ENCODE measurements at regions not wholly inside any gene's neighbourhood (a gene's known extent, or its start where the extent isn't known, plus 50 kb on each side); places are given as distances from the start of the nearest gene placed in this dataset.

- intact Hi-C loops (cut with micrococcal nuclease), result no loop called here
These were observed 345.0 kb downstream of the UQCRFS1 start for GRCh38 chr19:28867978-28868377.

More at GRCh38 chr19:28867978-28868377, 345.0 kb downstream of the UQCRFS1 start:
- Histone ChIP-seq H3K9me3 (replicated peaks; ENCODE audit: control insufficient read depth, insufficient read depth, low read length) (no peaks in the 10 kb centered on the region), H3K9me1 (replicated peaks; ENCODE audit: control insufficient read depth, extremely low read depth, insufficient read depth, low read length) (no peaks in the 10 kb centered on the region), H3K4me3 (replicated peaks in 1 of 3; ENCODE audit: insufficient read depth in 1 of 3, low read depth in 1 of 3, low read length in 3 of 3) (no peak overlapping the region), H4K20me1 (replicated peaks; ENCODE audit: control insufficient read depth, extremely low read depth, insufficient read depth, low read length) (no peaks in the 10 kb centered on the region), H3K4me1 (ENCODE audit: control insufficient read depth, extremely low read depth, insufficient read depth, low read length) (no peaks in the 10 kb centered on the region), H3K9ac (replicated peaks; ENCODE audit: extremely low read depth, insufficient read depth, low read length) (no peak overlapping the region), H2AFZ (ENCODE audit: low read depth, low read length) (no peak overlapping the region), H3K4me2 (ENCODE audit: insufficient read depth, low read length) (no peak overlapping the region), H3K27ac (ENCODE audit: insufficient read depth, low read depth, low read length) (no peak overlapping the region), H3K79me2 (ENCODE audit: control insufficient read depth, insufficient read depth, low read length) (no peaks in the 10 kb centered on the region), H3K27me3 (ENCODE audit: control insufficient read depth in 2 of 2, insufficient read depth in 2 of 2, low read length in 2 of 2) (no peaks in the 10 kb centered on the region), H3K36me3 (ENCODE audit: control insufficient read depth in 2 of 2, extremely low read depth in 1 of 2, insufficient read depth in 2 of 2, low read length in 2 of 2) (no peaks in the 10 kb centered on the region)
- ChIA-PET POLR2A (no interaction called here), CTCF (no interaction called here)
- FAIRE-seq (no peak), DNase-seq (ENCODE audit: low read depth, low spot score) (no peak)
- no TSS peak for BruUV-seq (replicated peaks)
- dilution Hi-C loops (cut with MboI; ENCODE audit: extremely low pct_ligation_motif_present, low sequenced_read_pairs), result no loop called here
- TF ChIP-seq GATA2 (IDR thresholded peaks at IDR 0.05; ENCODE audit: insufficient read depth, insufficient read length, low read depth, low read length) (no peak), JUN (IDR thresholded peaks at IDR 0.05; ENCODE audit: borderline replicate concordance, insufficient read depth, insufficient read length, low read depth) (no peak), MYC (IDR thresholded peaks at IDR 0.05; ENCODE audit: low read depth, low read length) (no peak), POLR2A (IDR thresholded peaks at IDR 0.05; ENCODE audit: low read depth, low read length) (no peak), FOS (IDR thresholded peaks at IDR 0.05; ENCODE audit: borderline replicate concordance, insufficient read depth, low read length) (no peak), POLR2AphosphoS5 (IDR thresholded peaks at IDR 0.05; ENCODE audit: insufficient read depth, low read depth, low read length) (no peak), EZH2 (IDR thresholded peaks at IDR 0.05; ENCODE audit: borderline replicate concordance, low read depth, low read length, severe bottlenecking) (no peak), CTCF (IDR thresholded peaks at IDR 0.05; ENCODE audit: extremely low read depth in 1 of 2, insufficient read depth in 1 of 2, low read depth in 1 of 2, low read length in 2 of 2) (no peak), MAX (IDR thresholded peaks at IDR 0.05; ENCODE audit: insufficient read depth, insufficient read length) (no peak)

Measured in endothelial cell of umbilical vein (primary cell).